OCI-LY7 (cell line): ENCODE measurements at regions not wholly inside any gene's neighbourhood (a gene's known extent, or its start where the extent isn't known, plus 50 kb on each side); places are given as distances from the start of the nearest gene placed in this dataset.

Source experiments
- BruUV-seq: library from RNA; stranded (reverse); fragments of 400-500 nt; replicated peaks from 2 replicates; lab custom pipeline; 2021; lab: Mats Ljungman, UMichigan
- CTCF ChIA-PET: fragments of 300-600 bp; sonication (Branson Sonifier 250); formaldehyde crosslinking; loops from one replicate; lab custom pipeline; 2022; ENCODE audit warnings: antibody characterized with exemption; ENCODE audit not compliant: unreplicated experiment; lab: Charles Lee
- POLR2A ChIA-PET: fragments of 300-600 bp; sonication (Branson Sonifier 250); formaldehyde crosslinking; loops from one replicate; lab custom pipeline; 2022; ENCODE audit warnings: antibody characterized with exemption; lab: Charles Lee
- DNase-seq: peaks from one replicate; pipeline ENCODE4 v3.0.0-alpha.2; 2015; ENCODE audit warnings: low spot score
- H2AFZ ChIP-seq: fragments of 200-600 bp; sonication (generic), shearing (Covaris generic); 2 replicates; pipeline ENCODE4 v1.6.1; 2014; ENCODE audit warnings: mild to moderate bottlenecking, antibody characterized with exemption, low read length, moderate library complexity
- H3K27ac ChIP-seq: fragments of 200-600 bp; sonication (generic); 2 replicates; pipeline ENCODE4 v1.5.1; 2014; ENCODE audit warnings: mixed run types, low read depth, mild to moderate bottlenecking, moderate library complexity, low read length, inconsistent platforms; ENCODE audit not compliant: poor library complexity, severe bottlenecking
- H3K36me3 ChIP-seq: fragments of 200-600 bp; sonication (generic); 2 replicates; pipeline ENCODE4 v1.6.1; 2014; ENCODE audit warnings: mild to moderate bottlenecking, antibody characterized with exemption, low read length, moderate library complexity, mixed read lengths; ENCODE audit not compliant: insufficient read depth
- H3K4me1 ChIP-seq: fragments of 200-600 bp; sonication (generic); 2 replicates; pipeline ENCODE4 v1.5.1; 2014; ENCODE audit warnings: mild to moderate bottlenecking, low read length; ENCODE audit not compliant: insufficient read depth, poor library complexity, severe bottlenecking
- H3K4me2 ChIP-seq: fragments of 200-600 bp; sonication (generic); 2 replicates; pipeline ENCODE4 v1.6.1; 2014; ENCODE audit warnings: mild to moderate bottlenecking, low read length
- H3K4me3 ChIP-seq: fragments of 200-600 bp; sonication (generic); 2 replicates; pipeline ENCODE4 v1.5.1; 2014; ENCODE audit warnings: mild to moderate bottlenecking, low read depth, low read length; ENCODE audit not compliant: poor library complexity, severe bottlenecking
- H3K79me2 ChIP-seq: fragments of 200-600 bp; sonication (generic); 2 replicates; pipeline ENCODE4 v1.6.1; 2016; ENCODE audit warnings: low read depth, mild to moderate bottlenecking, low read length, moderate library complexity, mixed read lengths; ENCODE audit not compliant: insufficient read depth
- H3K9me2 ChIP-seq: fragments of 200-600 bp; sonication (generic); 2 replicates; pipeline ENCODE4 v1.6.1; 2016; ENCODE audit warnings: mild to moderate bottlenecking, low read length, mixed read lengths; ENCODE audit not compliant: insufficient read depth
- H3K9me3 ChIP-seq: fragments of 200-600 bp; sonication (generic); 2 replicates; pipeline ENCODE4 v1.6.1; 2014; ENCODE audit warnings: mild to moderate bottlenecking, mixed run types, low read length, mixed read lengths
- H4K20me1 ChIP-seq: fragments of 200-600 bp; sonication (generic); 2 replicates; pipeline ENCODE4 v1.6.1; 2014; ENCODE audit warnings: mild to moderate bottlenecking, antibody characterized with exemption, low read length, moderate library complexity, mixed read lengths; ENCODE audit not compliant: insufficient read depth
- CTCF ChIP-seq: fragments of 200-600 bp; sonication (generic); conservative IDR thresholded peaks from 2 replicates; pipeline ENCODE4 v1.5.1; 2014; ENCODE audit warnings: mild to moderate bottlenecking, antibody characterized with exemption, low read length, moderate library complexity, mixed read lengths
- EZH2phosphoT487 ChIP-seq: fragments of 200-600 bp; sonication (generic); IDR thresholded peaks from 2 replicates; pipeline ENCODE4 v1.6.1; 2018; ENCODE audit warnings: low read depth, borderline replicate concordance, mild to moderate bottlenecking, mixed run types, antibody characterized with exemption, low read length, moderate library complexity, mixed read lengths
- intact Hi-C: fragments of 100-400 bp; cut with micrococcal nuclease; formaldehyde crosslinking; loops from one replicate; pipeline ENCODE4 v1.10.0; 2022; ENCODE audit not compliant: unreplicated experiment

- no peaks in the 10 kb centered on the region for H3K4me1 ChIP-seq
- intact Hi-C loops: no loop called here
- no peaks in the 10 kb centered on the region for H3K36me3 ChIP-seq
- CTCF ChIA-PET: no interaction called here
- no peaks in the 10 kb centered on the region for H3K9me2 ChIP-seq
- H2AFZ ChIP-seq: no peak overlapping the region
- TF ChIP-seq EZH2phosphoT487: no peak
- POLR2A ChIA-PET: no interaction called here
- H3K79me2 ChIP-seq: no peaks in the 10 kb centered on the region
- H4K20me1 ChIP-seq: no peaks in the 10 kb centered on the region
- no peak overlapping the region for H3K4me2 ChIP-seq
- no peak for DNase-seq
- H3K27ac ChIP-seq: no peak overlapping the region
- BruUV-seq: no TSS peak
- H3K4me3 ChIP-seq: no peak overlapping the region
- H3K9me3 ChIP-seq: no peaks in the 10 kb centered on the region
Observed at GRCh38 chr5:61734966-61735365, 402.9 kb downstream of the ZSWIM6 start.

- Histone ChIP-seq H2AFZ (no peak overlapping the region), H3K4me1 (no peaks in the 10 kb centered on the region), H3K36me3 (no peaks in the 10 kb centered on the region), H3K9me3 (no peaks in the 10 kb centered on the region), H3K27ac (no peak overlapping the region), H3K79me2 (no peaks in the 10 kb centered on the region), H3K9me2 (no peaks in the 10 kb centered on the region), H4K20me1 (no peaks in the 10 kb centered on the region), H3K4me2 (no peak overlapping the region), H3K4me3 (no peak overlapping the region)
- ChIA-PET CTCF (no interaction called here), POLR2A (interaction anchor here (1.1 kb wide), 1 partner anchor 19 kb away, joined by 3 read pairs; no protein-coding TSS in a partner anchor)
- TF ChIP-seq EZH2phosphoT487: no peak
- TF ChIP-seq CTCF: no peak
- intact Hi-C loops: no loop called here
- no TSS peak for BruUV-seq
- no peak for DNase-seq
Observed at GRCh38 chr5:61735531-61735930, 403.5 kb downstream of the ZSWIM6 start.

GRCh38 chr5:61735995-61736394 lies 403.9 kb downstream of the ZSWIM6 start:
- intact Hi-C loops: no loop called here
- no peaks in the 10 kb centered on the region for H3K4me1 ChIP-seq
- BruUV-seq: no TSS peak
- no peak overlapping the region for H2AFZ ChIP-seq
- CTCF ChIA-PET: no interaction called here
- no peaks in the 10 kb centered on the region for H3K9me3 ChIP-seq
- H3K9me2 ChIP-seq: no peaks in the 10 kb centered on the region
- H3K27ac ChIP-seq: no peak overlapping the region
- POLR2A ChIA-PET: interaction anchor here (1.1 kb wide), 1 partner anchor 19 kb away, joined by 3 read pairs; no protein-coding TSS in a partner anchor
- H3K79me2 ChIP-seq: no peaks in the 10 kb centered on the region
- no peaks in the 10 kb centered on the region for H3K36me3 ChIP-seq
- DNase-seq: no peak
- no peak overlapping the region for H3K4me3 ChIP-seq
- no peaks in the 10 kb centered on the region for H4K20me1 ChIP-seq
- H3K4me2 ChIP-seq: no peak overlapping the region
- TF ChIP-seq CTCF (no peak), EZH2phosphoT487 (no peak)
